Trophoblast cell (in vitro differentiated cells and primary cell): ENCODE measurements at regions not wholly inside any gene's neighbourhood (a gene's known extent, or its start where the extent isn't known, plus 50 kb on each side); places are given as distances from the start of the nearest gene placed in this dataset.
A peak's percentile ranks its signal among the peaks of the same experiment; 100 is the strongest.

ENCODE experiments used
- DNase-seq, 2 donors: peaks; one replicate each; pipeline ENCODE4 v3.0.0-alpha.2; 2016
- H2AFZ ChIP-seq: 2 replicates; pipeline ENCODE4 v1.6.1; 2013; ENCODE audit warnings: low read length, moderate library complexity, mild to moderate bottlenecking; ENCODE audit not compliant: insufficient read depth, poor library complexity
- H2AK5ac ChIP-seq: 2 replicates; pipeline ENCODE4 v1.6.1; 2013; ENCODE audit warnings: mild to moderate bottlenecking, low read length
- H2BK120ac ChIP-seq: 2 replicates; pipeline ENCODE4 v1.6.1; 2013; ENCODE audit warnings: low read length, mild to moderate bottlenecking, moderate library complexity; ENCODE audit not compliant: insufficient read depth, poor library complexity
- H2BK12ac ChIP-seq: 2 replicates; pipeline ENCODE4 v1.6.1; 2013; ENCODE audit warnings: mild to moderate bottlenecking, low read length, moderate library complexity
- H2BK5ac ChIP-seq: 2 replicates; pipeline ENCODE4 v1.6.1; 2013; ENCODE audit warnings: low read length, low read depth, moderate library complexity, mild to moderate bottlenecking; ENCODE audit not compliant: poor library complexity
- H3K14ac ChIP-seq: 2 replicates; pipeline ENCODE4 v1.6.1; 2013; ENCODE audit warnings: mild to moderate bottlenecking, low read length
- H3K18ac ChIP-seq: 2 replicates; pipeline ENCODE4 v1.6.1; 2013; ENCODE audit warnings: mild to moderate bottlenecking, low read length
- H3K23ac ChIP-seq: 2 replicates; pipeline ENCODE4 v1.6.1; 2013; ENCODE audit warnings: low read length
- H3K27ac ChIP-seq: 2 replicates; pipeline ENCODE4 v1.5.1; 2013; ENCODE audit warnings: low read depth, mild to moderate bottlenecking, inconsistent platforms, low read length, moderate library complexity
- H3K27me3 ChIP-seq: 2 replicates; pipeline ENCODE4 v1.6.1; 2013; ENCODE audit warnings: inconsistent platforms, mild to moderate bottlenecking, low read length, moderate library complexity; ENCODE audit not compliant: insufficient read depth
- H3K36me3 ChIP-seq, 2 experiments: 1 replicate in 1 of 2; 2 replicates in 1 of 2; pipeline ENCODE4 v1.6.1; 2013; ENCODE audit warnings: low read length in 2 of 2, mild to moderate bottlenecking in 2 of 2, moderate library complexity in 1 of 2; ENCODE audit not compliant: insufficient read depth in 2 of 2, control insufficient read depth in 1 of 2
- H3K4ac ChIP-seq: 2 replicates; pipeline ENCODE4 v1.6.1; 2013; ENCODE audit warnings: low read depth, mild to moderate bottlenecking, low read length, moderate library complexity
- H3K4me1 ChIP-seq, 2 experiments: 1 replicate in 1 of 2; 2 replicates in 1 of 2; pipeline ENCODE4 v1.6.1; 2013; ENCODE audit warnings: low read length in 2 of 2, mild to moderate bottlenecking in 2 of 2, moderate library complexity in 1 of 2; ENCODE audit not compliant: insufficient read depth in 2 of 2, control insufficient read depth in 1 of 2
- H3K4me2 ChIP-seq: 2 replicates; pipeline ENCODE4 v1.6.1; 2013; ENCODE audit warnings: inconsistent platforms, mild to moderate bottlenecking, low read length, moderate library complexity
- H3K4me3 ChIP-seq: 2 replicates; pipeline ENCODE4 v1.5.1; 2013; ENCODE audit warnings: mild to moderate bottlenecking, low read depth, low read length, inconsistent platforms
- H3K79me1 ChIP-seq: one replicate; pipeline ENCODE4 v1.6.1; 2013; ENCODE audit warnings: low read length
- H3K79me2 ChIP-seq: 2 replicates; pipeline ENCODE4 v1.6.1; 2013; ENCODE audit warnings: low read length, mild to moderate bottlenecking; ENCODE audit not compliant: control insufficient read depth, insufficient read depth, poor library complexity
- H3K9ac ChIP-seq: 2 replicates; pipeline ENCODE4 v1.6.1; 2013; ENCODE audit warnings: mild to moderate bottlenecking, low read length
- H3K9me3 ChIP-seq: 2 replicates; pipeline ENCODE4 v1.6.1; 2013; ENCODE audit warnings: low read depth, mild to moderate bottlenecking, control low read depth, inconsistent platforms, low read length; ENCODE audit not compliant: insufficient read depth
- H4K12ac ChIP-seq: 2 replicates; pipeline ENCODE4 v1.6.1; 2013; ENCODE audit warnings: low read depth, mild to moderate bottlenecking, low read length, moderate library complexity
- H4K8ac ChIP-seq: 2 replicates; pipeline ENCODE4 v1.6.1; 2013; ENCODE audit warnings: low read depth, mild to moderate bottlenecking, low read length, moderate library complexity
- H4K91ac ChIP-seq: one replicate; pipeline ENCODE4 v1.6.1; 2013; ENCODE audit warnings: low read depth, mild to moderate bottlenecking, low read length, moderate library complexity
- WGBS: extraction: QIAGEN DNeasy Blood & Tissue Kit; methylation state at CpG from one replicate; pipeline ENCODE4 v1.1.7; 2013; ENCODE audit warnings: missing lambda C conversion rate; ENCODE audit not compliant: insufficient read length, insufficient coverage; ENCODE audit errors: extremely low coverage; 5-methylcytosine and 5-hydroxymethylcytosine counted together

DNA sequence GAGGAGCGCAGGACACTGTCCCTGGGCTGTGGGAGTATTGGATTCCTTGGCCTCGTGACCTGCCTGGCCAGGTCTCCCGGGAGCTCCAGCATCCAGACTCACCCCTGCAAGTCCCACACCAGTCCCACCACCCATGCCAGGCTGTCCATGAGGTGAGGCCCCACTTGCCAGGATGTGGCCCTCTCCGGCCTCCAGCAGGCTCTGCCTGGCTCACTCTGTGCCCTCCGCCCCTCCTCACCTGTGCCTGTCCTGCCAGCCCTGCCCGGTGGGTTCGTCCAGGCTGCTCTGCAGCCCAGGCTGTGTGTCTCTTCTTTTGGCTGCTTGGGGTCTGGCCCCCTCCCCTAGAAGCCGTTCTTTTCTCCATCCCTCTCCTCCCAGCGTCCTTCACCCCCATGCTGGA lies 436.8 kb upstream of the MYT1L start:
- Histone ChIP-seq H2BK12ac (no peak overlapping the region), H3K18ac (no peak overlapping the region), H3K36me3 (no peaks in the 10 kb centered on the region), H2AFZ (no peak overlapping the region), H4K12ac (no peak overlapping the region), H3K27me3 (no peaks in the 10 kb centered on the region), H2AK5ac (no peak overlapping the region), H4K91ac (no peak overlapping the region), H3K23ac (no peak overlapping the region), H3K4me1 (no peaks in the 10 kb centered on the region), H2BK120ac (no peak overlapping the region), H4K8ac (no peak overlapping the region), H3K4ac (no peak overlapping the region), H3K9me3 (peaks cover 9% of the 10 kb centered on the region), H3K27ac (no peak overlapping the region), H2BK5ac (no peak overlapping the region), H3K14ac (no peak overlapping the region), H3K9ac (no peak overlapping the region), H3K4me2 (no peak overlapping the region), H3K4me3 (no peak overlapping the region), H3K79me1 (no peaks in the 10 kb centered on the region), H3K79me2 (no peaks in the 10 kb centered on the region)
- no peak for DNase-seq
- WGBS, result no CpG with 5 or more reads among the region's 9 CpGs

DNA sequence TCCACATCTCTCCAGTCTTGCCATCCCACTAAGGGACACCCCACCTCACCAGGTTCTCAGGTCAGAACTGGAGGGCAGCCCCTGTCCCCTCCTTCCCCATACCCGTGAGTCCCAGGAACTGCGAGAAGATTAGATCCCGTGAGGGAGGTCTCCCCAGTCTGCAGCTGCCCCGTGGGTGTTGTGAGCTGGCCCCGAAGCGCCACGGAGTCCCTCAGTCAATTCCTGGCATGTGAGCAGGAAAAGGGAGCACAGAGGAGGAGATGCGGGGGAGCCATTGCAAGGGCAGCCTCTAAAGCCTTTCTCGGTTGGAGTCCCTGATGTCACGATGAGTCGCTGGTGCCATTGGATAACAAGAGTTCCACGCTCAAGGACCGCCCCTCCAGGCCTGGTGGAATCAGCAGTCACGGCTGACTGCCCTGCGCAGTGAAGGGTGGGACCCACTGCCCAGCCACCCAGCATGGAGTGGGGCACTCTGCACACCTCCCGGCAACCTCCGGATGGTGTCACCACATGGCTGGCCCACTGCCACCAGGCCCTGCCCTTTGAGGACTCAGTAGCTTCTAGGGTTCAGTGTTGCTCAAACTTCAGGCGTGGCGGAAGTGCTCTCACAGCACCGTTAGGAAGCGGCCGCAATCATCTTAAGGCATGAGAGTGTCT lies 434.9 kb upstream of the MYT1L start:
- Histone ChIP-seq H2AFZ (no peak overlapping the region), H2BK120ac (no peak overlapping the region), H3K18ac (no peak overlapping the region), H3K4me1 (no peaks in the 10 kb centered on the region), H3K79me2 (no peaks in the 10 kb centered on the region), H3K9me3 (peaks cover 16% of the 10 kb centered on the region), H3K27me3 (no peaks in the 10 kb centered on the region), H3K4me3 (no peak overlapping the region), H4K8ac (no peak overlapping the region), H3K27ac (no peak overlapping the region), H4K91ac (no peak overlapping the region), H3K4me2 (no peak overlapping the region), H3K79me1 (no peaks in the 10 kb centered on the region), H3K23ac (no peak overlapping the region), H3K9ac (no peak overlapping the region), H3K14ac (no peak overlapping the region), H4K12ac (no peak overlapping the region), H2BK12ac (no peak overlapping the region), H2BK5ac (no peak overlapping the region), H2AK5ac (no peak overlapping the region), H3K36me3 (no peaks in the 10 kb centered on the region), H3K4ac (no peak overlapping the region)
- no peak for DNase-seq
- WGBS, result no CpG with 5 or more reads among the region's 22 CpGs

GRCh38 chr2:2765176-2765800 lies 434.2 kb upstream of the MYT1L start:
- H2BK5ac ChIP-seq, result no peak overlapping the region
- no peak overlapping the region for H3K4me2 ChIP-seq
- no CpG with 5 or more reads among the region's 17 CpGs for WGBS

DNA sequence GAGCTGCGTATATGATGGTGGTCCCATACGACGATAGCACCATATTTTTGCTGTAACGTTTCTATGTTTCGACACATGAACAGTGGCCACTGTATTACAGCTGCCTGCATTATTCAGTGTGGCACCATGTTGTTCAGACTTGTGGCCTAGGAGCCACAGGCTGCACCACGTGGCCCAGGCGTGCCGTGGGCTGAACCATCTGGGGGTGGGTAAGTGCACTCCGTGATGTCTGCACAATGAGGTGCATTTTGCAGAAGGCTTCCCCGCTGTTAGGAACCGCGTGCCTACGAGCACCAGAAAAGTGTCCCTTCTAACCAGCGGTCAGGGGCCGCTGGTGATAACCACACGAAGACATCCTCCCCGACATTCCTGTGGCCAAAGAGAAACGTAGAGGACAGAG lies 433.7 kb upstream of the MYT1L start:
- Histone ChIP-seq H3K36me3 (no peaks in the 10 kb centered on the region), H3K9me3 (peaks cover 15% of the 10 kb centered on the region), H4K8ac (no peak overlapping the region), H3K27me3 (no peaks in the 10 kb centered on the region), H2AK5ac (no peak overlapping the region), H3K4me1 (no peaks in the 10 kb centered on the region), H3K79me2 (no peaks in the 10 kb centered on the region), H3K9ac (no peak overlapping the region), H2BK120ac (no peak overlapping the region), H3K23ac (no peak overlapping the region), H3K18ac (no peak overlapping the region), H3K79me1 (no peaks in the 10 kb centered on the region), H3K4me3 (peak overlapping the region; percentile 26), H4K12ac (no peak overlapping the region), H3K4me2 (no peak overlapping the region), H3K14ac (no peak overlapping the region), H2BK12ac (no peak overlapping the region), H3K27ac (no peak overlapping the region), H2AFZ (no peak overlapping the region), H4K91ac (no peak overlapping the region), H3K4ac (no peak overlapping the region), H2BK5ac (no peak overlapping the region)
- no CpG with 5 or more reads among the region's 18 CpGs for WGBS
- no peak for DNase-seq

More at GRCh38 chr2:2765176-2765800, 434.2 kb upstream of the MYT1L start:
- no peak for DNase-seq
- Histone ChIP-seq H3K4me1 (no peaks in the 10 kb centered on the region), H4K8ac (no peak overlapping the region), H3K36me3 (no peaks in the 10 kb centered on the region), H3K9ac (no peak overlapping the region), H3K27ac (no peak overlapping the region), H4K12ac (no peak overlapping the region), H3K79me1 (no peaks in the 10 kb centered on the region), H3K4ac (no peak overlapping the region), H2AK5ac (no peak overlapping the region), H2BK12ac (no peak overlapping the region), H3K14ac (no peak overlapping the region), H3K27me3 (no peaks in the 10 kb centered on the region), H2AFZ (no peak overlapping the region), H3K79me2 (no peaks in the 10 kb centered on the region), H2BK120ac (no peak overlapping the region), H3K18ac (no peak overlapping the region), H4K91ac (no peak overlapping the region), H3K4me3 (peak overlapping the region; percentile 26), H3K23ac (no peak overlapping the region), H3K9me3 (peaks cover 20% of the 10 kb centered on the region)
